ENCODE measurements at regions not wholly inside any gene's neighbourhood (a gene's known extent, or its start where the extent isn't known, plus 50 kb on each side); places are given as distances from the start of the nearest gene placed in this dataset.

DNA sequence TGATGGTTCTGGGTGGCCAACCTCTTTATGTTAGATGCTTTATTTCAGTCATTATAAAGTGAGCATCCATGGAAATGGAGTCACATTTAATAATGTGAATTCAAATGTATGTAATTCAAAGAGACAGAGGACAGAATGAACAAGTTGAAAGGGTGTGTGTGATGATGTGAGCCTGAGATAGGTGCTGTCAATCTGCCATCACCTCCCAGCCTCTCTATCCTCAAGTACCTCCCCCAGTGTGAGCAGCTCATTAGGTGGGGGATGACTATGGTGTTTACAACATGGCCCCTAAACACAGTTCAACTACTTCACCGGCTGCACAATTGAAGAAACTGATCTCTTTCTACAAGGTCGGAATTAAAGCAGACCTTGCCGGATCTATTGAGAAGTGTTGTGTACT is 74.7 kb upstream of the IGFBP5 start:
- DNase-seq (ENCODE audit: low read depth), result no peak
- H3K4me3 ChIP-seq (ENCODE audit: control insufficient read depth, low read depth, low read length), result no peak overlapping the region
- TF ChIP-seq, protein P1, sequence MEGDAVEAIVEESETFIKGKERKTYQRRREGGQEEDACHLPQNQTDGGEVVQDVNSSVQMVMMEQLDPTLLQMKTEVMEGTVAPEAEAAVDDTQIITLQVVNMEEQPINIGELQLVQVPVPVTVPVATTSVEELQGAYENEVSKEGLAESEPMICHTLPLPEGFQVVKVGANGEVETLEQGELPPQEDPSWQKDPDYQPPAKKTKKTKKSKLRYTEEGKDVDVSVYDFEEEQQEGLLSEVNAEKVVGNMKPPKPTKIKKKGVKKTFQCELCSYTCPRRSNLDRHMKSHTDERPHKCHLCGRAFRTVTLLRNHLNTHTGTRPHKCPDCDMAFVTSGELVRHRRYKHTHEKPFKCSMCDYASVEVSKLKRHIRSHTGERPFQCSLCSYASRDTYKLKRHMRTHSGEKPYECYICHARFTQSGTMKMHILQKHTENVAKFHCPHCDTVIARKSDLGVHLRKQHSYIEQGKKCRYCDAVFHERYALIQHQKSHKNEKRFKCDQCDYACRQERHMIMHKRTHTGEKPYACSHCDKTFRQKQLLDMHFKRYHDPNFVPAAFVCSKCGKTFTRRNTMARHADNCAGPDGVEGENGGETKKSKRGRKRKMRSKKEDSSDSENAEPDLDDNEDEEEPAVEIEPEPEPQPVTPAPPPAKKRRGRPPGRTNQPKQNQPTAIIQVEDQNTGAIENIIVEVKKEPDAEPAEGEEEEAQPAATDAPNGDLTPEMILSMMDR (conservative IDR thresholded peaks at IDR 0.05; ENCODE audit: control insufficient read depth, insufficient read depth, low read depth, low read length), result no peak

DNA sequence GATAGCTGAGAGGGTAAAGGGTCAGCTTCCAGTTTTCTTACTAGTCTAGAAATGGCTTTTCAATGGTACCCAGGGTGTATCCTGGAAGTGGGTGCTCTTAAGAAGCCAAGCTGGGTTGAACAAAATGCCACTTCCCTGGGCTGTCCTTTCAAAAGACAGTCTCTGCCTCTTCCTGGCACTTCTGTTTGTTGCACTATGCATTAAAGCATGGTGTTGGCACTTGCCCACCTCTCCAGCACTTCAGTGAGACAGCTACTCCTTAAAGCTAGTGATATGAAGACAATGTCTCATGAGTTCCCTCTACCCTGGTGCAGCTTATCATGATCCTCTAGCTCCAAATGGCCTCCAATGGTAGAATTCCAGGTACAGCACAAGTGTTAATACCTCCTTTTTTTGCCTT is 74.3 kb upstream of the IGFBP5 start:
- H3K4me3 ChIP-seq (ENCODE audit: control insufficient read depth, low read depth, low read length), result no peak overlapping the region
- TF ChIP-seq, protein P1 (conservative IDR thresholded peaks at IDR 0.05; ENCODE audit: control insufficient read depth, insufficient read depth, low read depth, low read length), result no peak
- DNase-seq (ENCODE audit: low read depth), result no peak

DNA sequence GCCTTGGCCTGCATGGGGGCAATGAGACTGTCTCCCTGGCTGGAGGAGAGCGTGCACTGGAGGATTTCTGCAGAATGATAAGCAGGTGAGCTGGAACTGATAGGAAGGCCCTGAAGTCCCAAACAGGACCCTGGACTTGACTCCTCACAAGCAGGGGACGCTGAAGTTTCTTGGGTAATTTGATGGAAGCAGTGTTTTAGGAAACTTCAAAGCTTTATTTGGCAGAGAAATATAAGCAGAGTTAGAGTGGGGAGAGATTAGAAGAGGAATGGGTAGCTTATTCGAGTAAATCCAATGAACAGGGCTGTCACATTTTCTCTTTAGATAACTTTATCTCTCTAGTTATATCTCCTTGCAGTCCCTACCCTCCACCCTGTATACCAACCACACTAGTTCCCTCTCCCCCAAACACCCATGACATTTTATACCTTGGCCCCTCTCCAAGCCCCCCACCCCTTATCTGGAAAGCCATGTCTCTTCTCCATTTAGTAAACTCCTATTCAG is 73.6 kb upstream of the IGFBP5 start:
- no peak overlapping the region for H3K4me3 ChIP-seq (ENCODE audit: control insufficient read depth, low read depth, low read length)
- no peak for DNase-seq (ENCODE audit: low read depth)
- TF ChIP-seq, protein P1 (conservative IDR thresholded peaks at IDR 0.05; ENCODE audit: control insufficient read depth, insufficient read depth, low read depth, low read length), result no peak

DNA sequence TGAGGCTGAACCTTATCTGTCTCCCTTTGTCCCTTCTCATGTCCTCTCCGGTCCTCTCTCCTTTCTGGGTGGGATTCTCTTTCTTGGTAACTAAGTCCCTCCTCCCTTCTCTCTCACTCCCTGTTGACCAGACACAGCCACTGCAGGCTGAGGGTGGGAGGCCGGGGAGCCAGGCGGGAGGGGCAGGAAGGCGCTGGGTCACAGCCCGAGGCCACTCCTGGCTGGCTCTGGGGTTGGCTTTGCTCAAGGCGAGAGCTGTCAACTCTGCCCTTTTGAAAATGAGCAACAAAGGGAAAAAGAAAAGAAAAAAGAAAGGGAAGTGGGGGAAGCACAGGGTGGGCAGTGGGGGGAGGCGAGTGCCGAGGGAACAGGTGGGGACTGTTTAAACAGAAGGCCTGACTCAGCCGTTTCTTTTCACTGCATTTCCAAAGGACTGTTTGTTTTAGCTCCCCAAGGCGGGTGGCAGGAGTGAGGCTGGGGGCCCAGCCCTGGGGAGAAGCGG is 70.5 kb upstream of the IGFBP5 start:
- DNase-seq (ENCODE audit: low read depth), result no peak
- no peak overlapping the region for H3K4me3 ChIP-seq (ENCODE audit: control insufficient read depth, low read depth, low read length)
- TF ChIP-seq, protein P1 (conservative IDR thresholded peaks at IDR 0.05; ENCODE audit: control insufficient read depth, insufficient read depth, low read depth, low read length), result no peak

DNA sequence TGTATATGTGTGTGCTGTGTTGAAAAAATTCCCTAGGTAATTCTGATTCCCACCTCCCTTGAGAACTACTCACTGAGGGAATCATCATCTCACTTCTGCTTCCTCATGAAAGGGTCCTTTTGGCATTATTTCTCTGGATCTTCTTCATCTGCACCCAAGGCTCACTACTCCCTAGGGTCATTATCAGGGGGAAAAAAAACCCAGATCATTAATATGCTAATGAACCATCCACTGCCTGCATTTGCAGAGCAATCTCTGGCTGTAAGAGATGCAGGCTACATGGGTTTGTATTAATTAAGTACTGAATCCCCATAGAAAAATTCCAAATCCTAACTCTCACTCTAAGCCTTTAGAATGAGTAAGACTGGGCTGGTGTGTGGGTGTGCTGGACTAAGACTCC is 68.0 kb upstream of the IGFBP5 start:
- TF ChIP-seq, protein P1 (conservative IDR thresholded peaks at IDR 0.05; ENCODE audit: control insufficient read depth, insufficient read depth, low read depth, low read length), result no peak
- no peak overlapping the region for H3K4me3 ChIP-seq (ENCODE audit: control insufficient read depth, low read depth, low read length)
- no peak for DNase-seq (ENCODE audit: low read depth)

DNA sequence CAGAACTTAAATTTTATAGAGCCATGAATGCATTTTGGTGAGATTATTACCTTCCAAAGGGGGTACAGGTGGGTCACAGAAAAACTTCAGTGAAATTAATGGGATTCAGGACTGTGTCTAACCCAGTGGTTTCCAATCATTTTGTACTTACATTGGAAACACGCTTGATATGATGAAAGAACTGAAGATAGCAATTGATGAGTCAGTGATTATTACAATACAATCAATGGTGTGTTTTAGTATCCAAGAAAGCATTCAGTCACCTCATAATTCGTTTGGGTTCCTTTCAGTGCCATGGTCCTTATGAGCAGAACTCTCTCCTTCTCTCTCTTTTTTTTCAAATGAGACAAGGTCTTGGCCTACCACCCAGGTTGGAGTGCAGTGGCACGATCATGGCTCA is 66.5 kb upstream of the IGFBP5 start:
- no peak for DNase-seq (ENCODE audit: low read depth)
- TF ChIP-seq, protein P1 (conservative IDR thresholded peaks at IDR 0.05; ENCODE audit: control insufficient read depth, insufficient read depth, low read depth, low read length), result no peak
- no peak overlapping the region for H3K4me3 ChIP-seq (ENCODE audit: control insufficient read depth, low read depth, low read length)

DNA sequence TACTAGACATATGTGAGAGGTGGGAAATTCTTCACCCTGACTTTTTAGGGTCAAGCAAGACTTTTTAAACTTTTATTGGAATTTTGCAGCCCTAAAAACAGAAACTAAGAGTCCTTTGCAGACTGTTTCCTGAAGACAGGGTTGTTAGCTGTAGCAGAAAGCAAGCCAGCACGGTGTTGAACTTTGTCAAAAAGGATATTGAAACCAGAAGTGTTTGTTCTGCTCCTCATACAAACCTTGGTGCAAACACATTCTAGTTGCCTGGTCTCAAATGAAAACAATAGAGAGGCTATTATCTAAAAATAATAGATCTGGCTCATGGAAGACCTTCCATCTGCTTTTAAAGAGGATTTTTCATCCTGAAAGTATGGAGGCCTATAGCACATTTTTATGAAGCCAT is 65.8 kb upstream of the IGFBP5 start:
- no peak overlapping the region for H3K4me3 ChIP-seq (ENCODE audit: control insufficient read depth, low read depth, low read length)
- DNase-seq (ENCODE audit: low read depth), result no peak
- TF ChIP-seq, protein P1 (conservative IDR thresholded peaks at IDR 0.05; ENCODE audit: control insufficient read depth, insufficient read depth, low read depth, low read length), result no peak

Data from fibroblast of mammary gland (primary cell).